Lung microvascular endothelial cell (primary cell): ENCODE measurements at regions not wholly inside any gene's neighbourhood (a gene's known extent, or its start where the extent isn't known, plus 50 kb on each side); places are given as distances from the start of the nearest gene placed in this dataset.

Experiments
- DNase-seq, 2 donors: peaks; one replicate each; pipeline versions ENCODE4 v3.0.0 to v3.0.0-alpha.2; 2010; ENCODE audit warnings: low read depth in 2 of 2

GRCh38 chr2:193608451-193608850 is 1413.7 kb upstream of the TMEFF2 start:
- DNase-seq = no peak

- no peak for DNase-seq
Measured at GRCh38 chr2:193590831-193591230, 1396.1 kb upstream of the TMEFF2 start.

- peak in 1 of 2 donors; percentile 1 for DNase-seq
Measured at GRCh38 chr2:193584522-193584938, 1389.8 kb upstream of the TMEFF2 start.

GRCh38 chr2:193583638-193584400 is 1389.1 kb upstream of the TMEFF2 start:
- DNase-seq = no peak

- DNase-seq = no peak
Measured at GRCh38 chr2:193581807-193582206, 1387.1 kb upstream of the TMEFF2 start.

- no peak for DNase-seq
Measured at GRCh38 chr2:193580176-193580950, 1385.6 kb upstream of the TMEFF2 start.

GRCh38 chr2:193566886-193567285 is 1372.2 kb upstream of the TMEFF2 start:
- DNase-seq = no peak

GRCh38 chr2:193566276-193566675 is 1371.5 kb upstream of the TMEFF2 start:
- no peak for DNase-seq

GRCh38 chr2:193562031-193562430 is 1367.3 kb upstream of the TMEFF2 start:
- DNase-seq = no peak

- DNase-seq = no peak
Measured at GRCh38 chr2:193561054-193561453, 1366.3 kb upstream of the TMEFF2 start.

- DNase-seq = no peak
Measured at GRCh38 chr2:193556766-193557470, 1362.2 kb upstream of the TMEFF2 start.

GRCh38 chr2:193549661-193550060 is 1354.9 kb upstream of the TMEFF2 start:
- DNase-seq = no peak

- no peak for DNase-seq
Measured at GRCh38 chr2:193542762-193543161, 1348.0 kb upstream of the TMEFF2 start.

- DNase-seq = no peak
Measured at GRCh38 chr2:193539188-193539587, 1344.5 kb upstream of the TMEFF2 start.

GRCh38 chr2:193538061-193538460 is 1343.3 kb upstream of the TMEFF2 start:
- no peak for DNase-seq

GRCh38 chr2:193537531-193537930 is 1342.8 kb upstream of the TMEFF2 start:
- no peak for DNase-seq

GRCh38 chr2:193528458-193528857 is 1333.7 kb upstream of the TMEFF2 start:
- no peak for DNase-seq

GRCh38 chr2:193527146-193527545 is 1332.4 kb upstream of the TMEFF2 start:
- no peak for DNase-seq

GRCh38 chr2:193523662-193524061 is 1328.9 kb upstream of the TMEFF2 start:
- no peak for DNase-seq

- DNase-seq = no peak
Measured at GRCh38 chr2:193521523-193521922, 1326.8 kb upstream of the TMEFF2 start.

- no peak for DNase-seq
Measured at GRCh38 chr2:193520709-193521458, 1326.2 kb upstream of the TMEFF2 start.
